ENCODE measurements at regions not wholly inside any gene's neighbourhood (a gene's known extent, or its start where the extent isn't known, plus 50 kb on each side); places are given as distances from the start of the nearest gene placed in this dataset.

DNA sequence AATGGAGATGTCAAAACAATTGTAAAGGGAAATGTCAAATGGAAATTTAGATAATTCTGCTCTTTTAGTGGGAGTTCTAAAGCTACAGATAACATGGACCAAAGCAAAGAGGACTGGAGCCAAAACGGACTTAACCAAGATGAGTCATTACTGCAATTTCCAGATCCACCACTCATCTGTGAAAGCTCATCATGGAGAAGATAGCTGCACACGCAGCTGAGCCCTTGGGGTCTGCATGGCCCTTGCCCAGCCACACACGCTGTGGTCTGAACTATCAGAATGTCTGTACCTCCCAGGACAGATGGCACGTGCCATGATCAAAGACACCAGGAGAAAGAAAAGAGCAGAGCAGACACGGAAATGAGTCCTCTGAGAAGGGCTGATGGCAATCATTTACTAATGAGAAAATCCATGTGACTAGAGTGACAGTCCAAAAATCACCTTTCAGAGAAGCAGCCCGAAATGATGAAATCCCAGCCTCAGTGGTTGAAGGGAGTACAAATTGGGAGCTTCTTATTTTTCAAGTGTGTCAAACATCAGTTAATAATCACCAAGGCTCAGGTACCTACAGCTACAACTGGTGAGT, 177.9 kb upstream of the MGMT start:
- H3K4me3 ChIP-seq (ENCODE audit: low read depth, low read length) = no peak overlapping the region
- TF ChIP-seq, protein P1, sequence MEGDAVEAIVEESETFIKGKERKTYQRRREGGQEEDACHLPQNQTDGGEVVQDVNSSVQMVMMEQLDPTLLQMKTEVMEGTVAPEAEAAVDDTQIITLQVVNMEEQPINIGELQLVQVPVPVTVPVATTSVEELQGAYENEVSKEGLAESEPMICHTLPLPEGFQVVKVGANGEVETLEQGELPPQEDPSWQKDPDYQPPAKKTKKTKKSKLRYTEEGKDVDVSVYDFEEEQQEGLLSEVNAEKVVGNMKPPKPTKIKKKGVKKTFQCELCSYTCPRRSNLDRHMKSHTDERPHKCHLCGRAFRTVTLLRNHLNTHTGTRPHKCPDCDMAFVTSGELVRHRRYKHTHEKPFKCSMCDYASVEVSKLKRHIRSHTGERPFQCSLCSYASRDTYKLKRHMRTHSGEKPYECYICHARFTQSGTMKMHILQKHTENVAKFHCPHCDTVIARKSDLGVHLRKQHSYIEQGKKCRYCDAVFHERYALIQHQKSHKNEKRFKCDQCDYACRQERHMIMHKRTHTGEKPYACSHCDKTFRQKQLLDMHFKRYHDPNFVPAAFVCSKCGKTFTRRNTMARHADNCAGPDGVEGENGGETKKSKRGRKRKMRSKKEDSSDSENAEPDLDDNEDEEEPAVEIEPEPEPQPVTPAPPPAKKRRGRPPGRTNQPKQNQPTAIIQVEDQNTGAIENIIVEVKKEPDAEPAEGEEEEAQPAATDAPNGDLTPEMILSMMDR (IDR thresholded peaks at IDR 0.05; ENCODE audit: borderline replicate concordance, insufficient read depth, low read depth, low read length) = no peak

DNA sequence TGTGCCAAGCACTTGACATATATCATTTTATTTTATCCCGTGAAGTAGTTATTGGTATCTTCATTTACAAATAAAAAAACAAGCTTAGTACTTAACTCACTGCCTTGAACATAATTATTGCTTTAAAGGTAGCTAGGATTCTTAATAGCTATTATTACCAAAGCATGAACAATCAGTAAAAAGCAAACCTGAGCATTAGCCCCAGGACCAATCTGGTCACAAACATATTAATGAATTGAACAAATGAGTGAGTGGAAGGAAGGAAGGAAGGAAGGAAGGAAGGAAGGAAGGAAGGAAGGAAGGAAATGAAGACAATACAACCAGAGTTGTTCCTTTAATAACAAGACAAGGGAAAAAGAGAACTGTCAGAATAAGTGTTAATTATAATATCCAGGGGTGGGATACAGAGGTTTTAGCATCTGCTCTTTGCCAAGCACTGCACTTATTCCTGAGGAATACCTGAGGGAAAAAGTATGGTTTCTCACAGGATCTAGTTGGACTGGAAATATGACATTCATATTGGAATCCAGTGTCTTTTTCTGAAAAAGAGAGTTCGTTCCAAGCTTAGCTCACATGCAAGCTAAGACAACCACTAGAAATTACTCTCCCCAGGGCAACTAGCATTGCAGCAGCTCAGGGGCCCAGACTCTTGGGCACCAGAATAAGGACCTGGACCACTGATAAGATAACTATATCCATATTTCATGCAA, 172.9 kb upstream of the MGMT start:
- H3K4me3 ChIP-seq (ENCODE audit: low read depth, low read length) = no peak overlapping the region
- TF ChIP-seq, protein P1 (IDR thresholded peaks at IDR 0.05; ENCODE audit: borderline replicate concordance, insufficient read depth, low read depth, low read length) = no peak

DNA sequence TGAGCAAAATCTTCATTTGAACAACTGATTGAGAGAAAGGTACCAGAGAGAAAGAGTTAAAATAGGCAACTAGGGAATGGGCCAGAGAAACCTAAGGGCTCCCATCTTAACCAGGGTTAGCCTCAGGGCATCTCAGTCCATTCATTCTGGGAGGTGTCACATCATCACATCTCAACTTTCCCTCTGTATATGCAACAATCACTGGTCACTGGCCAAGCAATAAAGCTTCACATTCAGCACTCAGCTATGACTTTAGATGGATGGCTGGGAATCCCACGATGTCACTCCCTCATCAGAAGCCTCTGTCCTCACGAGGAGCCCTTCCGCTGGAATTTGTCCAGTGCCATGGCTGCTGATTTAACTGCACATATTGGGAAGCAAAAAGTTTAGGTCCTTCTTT, 172.1 kb upstream of the MGMT start:
- H3K4me3 ChIP-seq (ENCODE audit: low read depth, low read length) = no peak overlapping the region
- TF ChIP-seq, protein P1 (IDR thresholded peaks at IDR 0.05; ENCODE audit: borderline replicate concordance, insufficient read depth, low read depth, low read length) = no peak

GRCh38 chr10:129305046-129305445, 162.0 kb upstream of the MGMT start:
- TF ChIP-seq, protein P1 (IDR thresholded peaks at IDR 0.05; ENCODE audit: borderline replicate concordance, insufficient read depth, low read depth, low read length) = no peak
- H3K4me3 ChIP-seq (ENCODE audit: low read depth, low read length) = no peak overlapping the region

- no peak overlapping the region for H3K4me3 ChIP-seq (ENCODE audit: low read depth, low read length)
- TF ChIP-seq, protein P1 (IDR thresholded peaks at IDR 0.05; ENCODE audit: borderline replicate concordance, insufficient read depth, low read depth, low read length) = no peak
Measured at GRCh38 chr10:129307141-129307540, 159.9 kb upstream of the MGMT start.

GRCh38 chr10:129308953-129309564, 158.0 kb upstream of the MGMT start:
- TF ChIP-seq, protein P1 (IDR thresholded peaks at IDR 0.05; ENCODE audit: borderline replicate concordance, insufficient read depth, low read depth, low read length) = no peak
- no peak overlapping the region for H3K4me3 ChIP-seq (ENCODE audit: low read depth, low read length)

- TF ChIP-seq, protein P1 (IDR thresholded peaks at IDR 0.05; ENCODE audit: borderline replicate concordance, insufficient read depth, low read depth, low read length) = no peak
Measured at GRCh38 chr10:129309565-129309964, 157.5 kb upstream of the MGMT start.

More at GRCh38 chr10:129309565-129309964, 157.5 kb upstream of the MGMT start:
- H3K4me3 ChIP-seq (ENCODE audit: low read depth, low read length) = no peak overlapping the region
